Fibroblast of the aortic adventitia (primary cell): ENCODE measurements at regions not wholly inside any gene's neighbourhood (a gene's known extent, or its start where the extent isn't known, plus 50 kb on each side); places are given as distances from the start of the nearest gene placed in this dataset.

Experiments
- DNase-seq: peaks from one replicate; pipeline ENCODE4 v3.0.0-alpha.2; 2010; ENCODE audit warnings: low read depth
- H3K4me3 ChIP-seq: 2 replicates; pipeline ENCODE4 v1.5.1; 2011; ENCODE audit warnings: low read depth, mild to moderate bottlenecking, control low read depth, low read length, moderate library complexity
- TF ChIP-seq, protein P1 (sequence below): IDR thresholded peaks from 2 replicates; pipeline ENCODE4 v1.5.1; 2011; ENCODE audit warnings: mild to moderate bottlenecking, low read length, control low read depth, inconsistent platforms; ENCODE audit not compliant: insufficient read depth

GRCh38 chr2:238658054-238658407, 189.9 kb upstream of the TWIST2 start:
- TF ChIP-seq, protein P1, sequence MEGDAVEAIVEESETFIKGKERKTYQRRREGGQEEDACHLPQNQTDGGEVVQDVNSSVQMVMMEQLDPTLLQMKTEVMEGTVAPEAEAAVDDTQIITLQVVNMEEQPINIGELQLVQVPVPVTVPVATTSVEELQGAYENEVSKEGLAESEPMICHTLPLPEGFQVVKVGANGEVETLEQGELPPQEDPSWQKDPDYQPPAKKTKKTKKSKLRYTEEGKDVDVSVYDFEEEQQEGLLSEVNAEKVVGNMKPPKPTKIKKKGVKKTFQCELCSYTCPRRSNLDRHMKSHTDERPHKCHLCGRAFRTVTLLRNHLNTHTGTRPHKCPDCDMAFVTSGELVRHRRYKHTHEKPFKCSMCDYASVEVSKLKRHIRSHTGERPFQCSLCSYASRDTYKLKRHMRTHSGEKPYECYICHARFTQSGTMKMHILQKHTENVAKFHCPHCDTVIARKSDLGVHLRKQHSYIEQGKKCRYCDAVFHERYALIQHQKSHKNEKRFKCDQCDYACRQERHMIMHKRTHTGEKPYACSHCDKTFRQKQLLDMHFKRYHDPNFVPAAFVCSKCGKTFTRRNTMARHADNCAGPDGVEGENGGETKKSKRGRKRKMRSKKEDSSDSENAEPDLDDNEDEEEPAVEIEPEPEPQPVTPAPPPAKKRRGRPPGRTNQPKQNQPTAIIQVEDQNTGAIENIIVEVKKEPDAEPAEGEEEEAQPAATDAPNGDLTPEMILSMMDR = no peak
- H3K4me3 ChIP-seq = no peak overlapping the region

GRCh38 chr2:238658820-238659219, 189.1 kb upstream of the TWIST2 start:
- DNase-seq = no peak
- H3K4me3 ChIP-seq = no peak overlapping the region
- TF ChIP-seq, protein P1 = no peak

More at GRCh38 chr2:238658054-238658407, 189.9 kb upstream of the TWIST2 start:
- DNase-seq = no peak

GRCh38 chr2:238659231-238659630, 188.7 kb upstream of the TWIST2 start:
- no peak for DNase-seq
- TF ChIP-seq, protein P1 = no peak
- H3K4me3 ChIP-seq = no peak overlapping the region

GRCh38 chr2:238663586-238663985, 184.3 kb upstream of the TWIST2 start:
- TF ChIP-seq, protein P1 = no peak
- no peak for DNase-seq
- H3K4me3 ChIP-seq = no peak overlapping the region

DNA sequence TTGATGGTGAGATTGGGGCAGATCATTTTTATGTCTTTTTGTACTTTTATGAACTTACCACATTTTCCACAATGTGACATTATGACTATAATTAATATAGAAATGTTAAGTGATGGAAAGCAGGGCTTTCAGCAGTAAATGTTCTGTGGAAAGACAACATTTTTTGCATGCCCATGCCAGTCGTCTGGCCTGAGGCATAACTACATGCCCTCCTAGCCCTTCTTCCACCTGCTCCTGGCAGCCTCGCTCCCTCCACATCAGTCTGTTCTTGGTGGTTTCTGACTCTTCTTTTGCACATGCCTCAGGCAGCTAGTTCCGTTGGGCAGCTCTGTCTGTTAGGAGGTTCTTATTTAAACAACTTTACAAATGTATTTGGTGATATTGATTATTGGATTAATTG, 182.0 kb upstream of the TWIST2 start:
- no peak overlapping the region for H3K4me3 ChIP-seq
- TF ChIP-seq, protein P1 = no peak
- no peak for DNase-seq

GRCh38 chr2:238666543-238666942, 181.3 kb upstream of the TWIST2 start:
- H3K4me3 ChIP-seq = no peak overlapping the region
- TF ChIP-seq, protein P1 = no peak
- no peak for DNase-seq

DNA sequence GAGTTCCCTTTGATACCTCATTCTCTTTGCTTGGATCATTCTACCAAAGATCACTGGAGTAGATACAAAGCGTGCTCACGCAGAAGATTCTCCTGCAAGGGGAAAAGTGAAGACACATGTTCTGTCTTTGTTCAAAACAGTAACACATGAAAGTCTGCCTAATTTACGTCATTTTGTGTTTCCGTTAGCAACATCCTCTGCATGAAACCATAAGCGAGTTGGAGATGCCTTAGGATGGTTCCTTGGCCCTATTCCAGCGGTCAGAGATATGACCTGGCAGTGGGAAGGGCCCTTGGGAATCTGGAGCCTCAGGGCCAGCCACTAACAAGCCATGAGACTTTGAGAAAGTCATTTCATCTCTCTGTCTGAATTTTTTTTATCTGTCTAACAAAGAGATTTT, 180.9 kb upstream of the TWIST2 start:
- TF ChIP-seq, protein P1 = no peak
- peak; percentile 35 for DNase-seq
- H3K4me3 ChIP-seq = no peak overlapping the region
